Hepatocyte (in vitro differentiated cells): ENCODE measurements at regions not wholly inside any gene's neighbourhood (a gene's known extent, or its start where the extent isn't known, plus 50 kb on each side); places are given as distances from the start of the nearest gene placed in this dataset.

Source experiments
- EZH2 ChIP-seq: fragments of 200-600 bp; sonication (generic); IDR thresholded peaks from 2 replicates; pipeline ENCODE4 v1.6.1; 2016; ENCODE audit warnings: antibody characterized with exemption, mild to moderate bottlenecking, borderline replicate concordance
- EZH2phosphoT487 ChIP-seq: fragments of 200-600 bp; sonication (generic); IDR thresholded peaks from one replicate; pipeline ENCODE4 v1.6.1; 2018; ENCODE audit warnings: antibody characterized with exemption, mild to moderate bottlenecking, low read depth, moderate library complexity; ENCODE audit not compliant: unreplicated experiment, severe bottlenecking
- TF ChIP-seq, protein P1 (sequence below): fragments of 200-600 bp; sonication (generic); IDR thresholded peaks from 2 replicates; pipeline ENCODE4 v1.5.1; 2016; ENCODE audit warnings: antibody characterized with exemption, mild to moderate bottlenecking; ENCODE audit not compliant: poor library complexity

DNA sequence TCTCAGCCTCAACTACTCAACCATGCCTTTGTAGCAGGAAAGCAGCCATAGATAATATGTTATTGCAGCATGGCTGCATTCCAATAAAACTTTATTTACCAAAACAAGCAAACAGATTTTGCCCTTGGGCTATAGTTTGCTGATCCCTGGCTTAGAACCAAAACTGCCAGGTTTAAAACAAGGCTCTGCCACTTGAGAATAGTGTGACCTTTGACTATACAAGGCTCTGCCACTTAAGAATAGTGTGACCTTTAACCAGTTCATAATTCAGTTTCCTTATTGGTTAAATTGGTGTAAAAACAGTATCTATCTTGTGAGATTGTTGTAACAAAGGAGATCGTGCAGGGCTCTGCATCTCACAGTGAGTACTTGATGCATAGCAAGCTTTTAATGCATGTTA is 217.3 kb upstream of the MTNR1B start:
- TF ChIP-seq, protein P1, sequence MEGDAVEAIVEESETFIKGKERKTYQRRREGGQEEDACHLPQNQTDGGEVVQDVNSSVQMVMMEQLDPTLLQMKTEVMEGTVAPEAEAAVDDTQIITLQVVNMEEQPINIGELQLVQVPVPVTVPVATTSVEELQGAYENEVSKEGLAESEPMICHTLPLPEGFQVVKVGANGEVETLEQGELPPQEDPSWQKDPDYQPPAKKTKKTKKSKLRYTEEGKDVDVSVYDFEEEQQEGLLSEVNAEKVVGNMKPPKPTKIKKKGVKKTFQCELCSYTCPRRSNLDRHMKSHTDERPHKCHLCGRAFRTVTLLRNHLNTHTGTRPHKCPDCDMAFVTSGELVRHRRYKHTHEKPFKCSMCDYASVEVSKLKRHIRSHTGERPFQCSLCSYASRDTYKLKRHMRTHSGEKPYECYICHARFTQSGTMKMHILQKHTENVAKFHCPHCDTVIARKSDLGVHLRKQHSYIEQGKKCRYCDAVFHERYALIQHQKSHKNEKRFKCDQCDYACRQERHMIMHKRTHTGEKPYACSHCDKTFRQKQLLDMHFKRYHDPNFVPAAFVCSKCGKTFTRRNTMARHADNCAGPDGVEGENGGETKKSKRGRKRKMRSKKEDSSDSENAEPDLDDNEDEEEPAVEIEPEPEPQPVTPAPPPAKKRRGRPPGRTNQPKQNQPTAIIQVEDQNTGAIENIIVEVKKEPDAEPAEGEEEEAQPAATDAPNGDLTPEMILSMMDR = no peak
- TF ChIP-seq EZH2phosphoT487 = no peak
- no peak for TF ChIP-seq EZH2
